ENCODE measurements at regions not wholly inside any gene's neighbourhood (a gene's known extent, or its start where the extent isn't known, plus 50 kb on each side); places are given as distances from the start of the nearest gene placed in this dataset.
"Not testable (repeated sequence)": the region's sequence is repeated elsewhere in the genome, so short reads cannot be mapped to it uniquely, and the experiment has no call there.

DNA sequence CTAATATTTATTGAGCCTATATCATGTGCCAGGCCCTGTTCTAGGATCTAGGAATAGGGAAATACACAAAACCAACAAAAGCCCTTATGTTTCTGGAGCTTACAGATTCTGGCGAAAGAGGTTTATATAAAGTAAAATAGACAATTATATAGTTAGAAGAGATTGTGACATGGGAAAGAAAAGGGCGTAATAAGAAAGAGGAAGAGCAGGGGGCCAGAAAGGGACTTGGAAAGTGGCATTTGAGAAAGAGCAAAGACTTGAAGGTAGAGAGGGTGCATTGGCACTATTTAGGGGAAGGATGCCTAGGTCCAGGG is 322.5 kb upstream of the FAM78B start:
- H3K4me3 ChIP-seq: peak overlapping the region; percentile 40 to 65 (median 56)
- no peak for TF ChIP-seq POLR2A (IDR thresholded peaks at IDR 0.05)
- TF ChIP-seq, protein P1, sequence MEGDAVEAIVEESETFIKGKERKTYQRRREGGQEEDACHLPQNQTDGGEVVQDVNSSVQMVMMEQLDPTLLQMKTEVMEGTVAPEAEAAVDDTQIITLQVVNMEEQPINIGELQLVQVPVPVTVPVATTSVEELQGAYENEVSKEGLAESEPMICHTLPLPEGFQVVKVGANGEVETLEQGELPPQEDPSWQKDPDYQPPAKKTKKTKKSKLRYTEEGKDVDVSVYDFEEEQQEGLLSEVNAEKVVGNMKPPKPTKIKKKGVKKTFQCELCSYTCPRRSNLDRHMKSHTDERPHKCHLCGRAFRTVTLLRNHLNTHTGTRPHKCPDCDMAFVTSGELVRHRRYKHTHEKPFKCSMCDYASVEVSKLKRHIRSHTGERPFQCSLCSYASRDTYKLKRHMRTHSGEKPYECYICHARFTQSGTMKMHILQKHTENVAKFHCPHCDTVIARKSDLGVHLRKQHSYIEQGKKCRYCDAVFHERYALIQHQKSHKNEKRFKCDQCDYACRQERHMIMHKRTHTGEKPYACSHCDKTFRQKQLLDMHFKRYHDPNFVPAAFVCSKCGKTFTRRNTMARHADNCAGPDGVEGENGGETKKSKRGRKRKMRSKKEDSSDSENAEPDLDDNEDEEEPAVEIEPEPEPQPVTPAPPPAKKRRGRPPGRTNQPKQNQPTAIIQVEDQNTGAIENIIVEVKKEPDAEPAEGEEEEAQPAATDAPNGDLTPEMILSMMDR (IDR thresholded peaks at IDR 0.05): no peak
- H3K9me3 ChIP-seq: no peaks in the 10 kb centered on the region
- H3K27me3 ChIP-seq: no peaks in the 10 kb centered on the region
- peaks cover 0 to 7% (median 0%) of the 10 kb centered on the region in 4 donors for H3K4me1 ChIP-seq
- peak overlapping the region; percentile 65 to 87 (median 79) for H3K27ac ChIP-seq
- no peak for DNase-seq
- no peaks in the 10 kb centered on the region for H3K36me3 ChIP-seq

DNA sequence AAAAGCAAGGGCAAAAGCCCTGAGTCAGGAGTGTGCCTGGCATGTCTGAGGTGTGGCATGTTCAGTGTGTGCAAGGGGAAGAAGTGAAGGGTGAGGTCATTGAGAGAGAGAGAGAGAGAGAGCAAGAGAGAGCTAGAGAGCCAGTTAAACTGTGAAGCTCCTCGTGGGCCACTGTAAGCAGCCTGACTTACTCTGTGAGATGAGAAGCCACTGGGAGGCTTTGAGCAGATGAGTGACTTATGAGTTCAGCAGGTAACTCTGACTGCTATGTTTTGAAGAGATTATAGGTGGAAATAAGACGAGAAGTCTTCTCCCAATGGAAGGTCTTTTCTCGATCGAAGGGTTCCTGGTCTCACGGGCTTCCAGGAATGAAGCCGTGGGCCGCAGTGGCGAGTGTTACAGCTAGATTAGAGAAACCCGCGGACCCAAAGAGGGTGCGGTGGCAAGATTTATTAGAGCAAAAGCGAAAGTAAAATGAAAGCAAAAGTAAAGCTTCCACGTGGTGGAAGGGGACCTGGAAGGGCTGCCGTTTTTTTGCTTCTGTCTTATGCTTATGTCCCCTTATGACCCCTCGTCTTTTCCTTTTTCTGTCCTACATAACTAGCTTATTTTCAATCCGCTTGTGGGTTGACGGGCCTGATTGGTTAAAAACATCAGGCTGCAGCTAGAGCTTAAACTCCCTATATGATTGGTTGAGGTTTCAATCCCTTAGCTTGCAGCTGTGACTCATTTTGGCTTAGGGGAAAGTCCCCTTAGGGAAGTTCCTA is 323.1 kb upstream of the FAM78B start:
- Histone ChIP-seq H3K27ac (peak overlapping the region; percentile 65 to 87 (median 79)), H3K4me3 (peak overlapping the region; percentile 40 to 65 (median 56)), H3K27me3 (no peaks in the 10 kb centered on the region), H3K4me1 (peaks cover 0 to 7% (median 0%) of the 10 kb centered on the region in 4 donors), H3K9me3 (no peaks in the 10 kb centered on the region), H3K36me3 (no peaks in the 10 kb centered on the region)
- no peak for TF ChIP-seq POLR2A (IDR thresholded peaks at IDR 0.05)
- TF ChIP-seq, protein P1 (IDR thresholded peaks at IDR 0.05): no peak
- peak; percentile 47 to 68 (median 61) for DNase-seq

DNA sequence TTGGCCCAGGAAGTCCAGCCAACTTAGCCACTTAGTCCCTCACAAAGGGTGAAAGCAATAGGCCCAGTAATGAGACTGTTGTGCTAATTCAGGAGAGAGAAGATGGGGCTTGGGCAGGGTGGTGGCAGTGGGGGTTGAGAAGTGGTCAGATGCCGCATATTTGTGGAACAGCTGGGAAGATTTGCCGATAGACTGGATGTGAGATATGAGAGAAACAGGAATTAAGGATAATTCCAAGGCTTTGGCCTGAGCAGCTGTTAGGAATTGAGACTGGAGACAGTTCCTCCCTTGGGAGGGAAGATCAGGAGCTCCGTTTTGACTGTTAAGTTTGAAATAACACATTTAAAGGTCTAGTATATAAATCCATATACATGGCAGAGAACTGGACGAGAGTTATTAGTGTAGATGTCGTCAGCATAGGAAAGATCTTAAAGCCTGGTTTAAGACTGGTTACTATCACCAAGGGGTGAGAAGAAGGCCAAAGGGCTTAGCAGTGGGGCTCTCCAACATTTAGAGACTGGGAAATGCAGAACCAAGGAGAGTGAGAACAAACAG is 323.7 kb upstream of the FAM78B start:
- no peak for DNase-seq
- TF ChIP-seq, protein P1 (IDR thresholded peaks at IDR 0.05): no peak
- TF ChIP-seq POLR2A (IDR thresholded peaks at IDR 0.05): no peak
- no peaks in the 10 kb centered on the region for H3K36me3 ChIP-seq
- H3K27me3 ChIP-seq: no peaks in the 10 kb centered on the region
- no peaks in the 10 kb centered on the region for H3K9me3 ChIP-seq
- H3K4me3 ChIP-seq: peak overlapping the region in 3 of 4 donors; percentile 53 to 65 (median 60)
- H3K4me1 ChIP-seq: peaks cover 0 to 7% (median 0%) of the 10 kb centered on the region in 4 donors
- peak overlapping the region in 3 of 4 donors; percentile 73 to 87 (median 85) for H3K27ac ChIP-seq

DNA sequence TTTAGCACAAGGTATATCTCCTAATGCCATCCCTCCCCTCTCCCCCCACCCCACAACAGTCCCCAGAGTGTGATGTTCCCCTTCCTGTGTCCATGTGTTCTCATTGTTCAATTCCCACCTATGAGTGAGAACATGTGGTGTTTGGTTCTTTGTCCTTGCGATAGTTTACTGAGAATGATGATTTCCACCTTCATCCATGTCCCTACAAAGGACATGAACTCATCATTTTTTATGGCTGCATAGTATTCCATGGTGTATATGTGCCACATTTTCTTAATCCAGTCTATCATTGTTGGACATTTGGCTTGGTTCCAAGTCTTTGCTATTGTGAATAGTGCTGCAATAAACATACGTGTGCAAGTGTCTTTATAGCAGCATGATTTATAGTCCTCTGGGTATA is 327.0 kb upstream of the FAM78B start:
- H3K4me3 ChIP-seq, H3K4me1 ChIP-seq, H3K36me3 ChIP-seq, H3K27me3 ChIP-seq, H3K27ac ChIP-seq, DNase-seq, H3K9me3 ChIP-seq: not testable (repeated sequence)

DNA sequence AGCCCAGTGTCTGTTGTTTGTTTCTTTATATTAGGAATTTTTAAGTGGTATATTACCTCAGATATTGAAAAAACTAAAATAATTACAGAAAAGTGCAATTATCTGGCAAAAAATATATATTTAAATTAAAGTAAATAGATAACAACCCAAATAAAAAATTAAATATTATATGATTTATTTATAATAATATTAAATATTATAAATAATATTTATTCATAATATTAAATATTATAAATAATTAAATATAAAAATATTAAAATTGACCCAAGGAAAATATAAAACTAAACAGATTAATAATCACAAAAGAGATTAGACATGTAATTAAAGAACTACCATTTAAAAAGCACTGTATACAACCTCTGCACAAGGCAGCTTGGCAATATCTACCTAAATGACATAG is 331.9 kb upstream of the POGK start:
- Histone ChIP-seq H3K4me3 (no peak overlapping the region), H3K4me1 (no peaks in the 10 kb centered on the region), H3K9me3 (no peaks in the 10 kb centered on the region), H3K27me3 (no peaks in the 10 kb centered on the region), H3K27ac (no peak overlapping the region), H3K36me3 (no peaks in the 10 kb centered on the region)
- TF ChIP-seq, protein P1 (IDR thresholded peaks at IDR 0.05): no peak
- no peak for TF ChIP-seq POLR2A (IDR thresholded peaks at IDR 0.05)
- DNase-seq: no peak

DNA sequence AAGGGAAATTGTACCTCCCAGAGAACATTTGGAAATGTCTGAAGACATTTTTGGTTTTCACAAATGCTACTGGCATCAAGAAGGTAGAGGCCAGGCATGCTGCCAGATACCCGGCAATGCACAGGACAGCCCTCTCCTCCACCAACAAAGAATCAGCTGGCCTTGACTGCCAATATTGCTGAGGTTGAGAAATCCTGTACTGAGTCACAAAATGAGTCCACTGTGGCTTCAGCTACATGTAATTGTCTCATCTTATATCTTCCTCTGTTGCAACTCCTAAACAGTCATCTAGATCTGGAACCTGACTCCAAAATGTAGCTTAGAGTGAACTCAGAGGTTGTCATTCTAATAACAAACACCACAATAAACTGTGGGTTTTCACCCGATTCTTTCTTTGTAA is 327.5 kb upstream of the POGK start:
- H3K4me1 ChIP-seq: no peaks in the 10 kb centered on the region

More for the DNA sequence above, 327.5 kb upstream of the POGK start:
- no peak overlapping the region for H3K4me3 ChIP-seq
- H3K27ac ChIP-seq: no peak overlapping the region
- H3K27me3 ChIP-seq: no peaks in the 10 kb centered on the region
- DNase-seq: no peak
- no peaks in the 10 kb centered on the region for H3K36me3 ChIP-seq
- no peaks in the 10 kb centered on the region for H3K9me3 ChIP-seq
- no peak for TF ChIP-seq POLR2A (IDR thresholded peaks at IDR 0.05)
- TF ChIP-seq, protein P1 (IDR thresholded peaks at IDR 0.05): no peak

All from Peyer's patch (tissue), 4 donors.